GM10266 (cell line): ENCODE measurements at regions not wholly inside any gene's neighbourhood (a gene's known extent, or its start where the extent isn't known, plus 50 kb on each side); places are given as distances from the start of the nearest gene placed in this dataset.

Source experiments
- DNase-seq: peaks from one replicate; pipeline ENCODE4 v3.0.0; 2012; ENCODE audit errors: extremely low spot score
- CTCF ChIP-seq: IDR thresholded peaks from 2 replicates; pipeline ENCODE4 v1.5.1; 2012; ENCODE audit warnings: mild to moderate bottlenecking, low read depth; ENCODE audit not compliant: control insufficient read depth, insufficient read depth; ENCODE audit errors: missing control alignments

GRCh38 chr10:78942091-78942501, 126.7 kb upstream of the ZMIZ1 start:
- DNase-seq, result no peak
- TF ChIP-seq CTCF, result no peak

DNA sequence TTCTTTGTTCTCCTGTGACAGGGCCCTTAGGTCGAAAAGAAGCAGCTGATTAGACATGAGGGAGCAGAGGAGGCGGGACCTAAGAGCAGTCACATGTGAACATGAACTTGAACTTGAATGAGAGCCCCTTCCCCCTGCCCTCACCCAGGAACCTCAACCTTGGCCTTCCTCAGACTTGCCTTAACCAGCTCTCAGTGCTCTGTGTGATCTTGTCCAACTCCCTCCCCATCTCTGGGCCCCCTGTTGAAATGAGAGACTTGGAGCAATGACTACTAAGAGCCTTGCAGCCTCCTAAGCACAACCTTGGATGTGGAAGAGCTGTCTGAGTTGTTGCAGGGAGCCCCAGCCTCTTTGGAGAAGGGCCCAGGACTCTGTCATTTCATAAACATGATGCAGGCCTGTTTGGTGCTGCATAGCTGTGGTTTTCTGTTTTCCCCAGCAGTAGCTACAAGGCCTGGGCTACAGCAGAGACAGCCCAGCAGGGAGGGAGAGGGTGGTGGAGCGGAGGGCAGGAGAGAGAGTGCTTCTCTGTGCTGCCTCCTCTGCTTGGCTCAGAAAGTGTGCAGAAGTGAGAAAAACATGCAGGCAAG, 123.9 kb upstream of the ZMIZ1 start:
- DNase-seq, result no peak
- no peak for TF ChIP-seq CTCF

GRCh38 chr10:78945838-78946237, 122.9 kb upstream of the ZMIZ1 start:
- no peak for DNase-seq
- no peak for TF ChIP-seq CTCF

DNA sequence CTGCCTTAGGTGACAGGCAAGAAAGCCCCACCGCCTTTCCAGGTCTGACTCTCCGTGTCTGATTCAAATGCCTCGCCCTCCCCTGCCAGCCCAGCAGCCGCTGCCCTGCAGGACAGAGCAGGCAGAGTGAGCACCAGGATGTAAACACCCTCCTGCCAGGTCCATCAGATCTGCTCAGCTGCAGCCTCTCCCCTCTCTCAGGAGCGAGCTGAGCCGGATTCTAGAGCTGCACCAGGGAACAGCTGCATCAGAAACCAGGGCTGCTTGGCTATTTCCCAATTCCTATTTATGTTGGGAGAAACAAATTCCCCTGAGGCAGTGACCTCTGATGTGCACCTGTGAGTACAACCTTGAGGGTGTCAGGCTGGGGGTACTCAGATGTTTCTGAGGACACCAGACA, 121.5 kb upstream of the ZMIZ1 start:
- TF ChIP-seq CTCF, result no peak

GRCh38 chr10:78947733-78948132, 121.0 kb upstream of the ZMIZ1 start:
- no peak for TF ChIP-seq CTCF
- no peak for DNase-seq

More for the DNA sequence above, 121.5 kb upstream of the ZMIZ1 start:
- no peak for DNase-seq

- TF ChIP-seq CTCF, result no peak
- DNase-seq, result no peak
Observed at GRCh38 chr10:78948621-78949030, 120.1 kb upstream of the ZMIZ1 start.

DNA sequence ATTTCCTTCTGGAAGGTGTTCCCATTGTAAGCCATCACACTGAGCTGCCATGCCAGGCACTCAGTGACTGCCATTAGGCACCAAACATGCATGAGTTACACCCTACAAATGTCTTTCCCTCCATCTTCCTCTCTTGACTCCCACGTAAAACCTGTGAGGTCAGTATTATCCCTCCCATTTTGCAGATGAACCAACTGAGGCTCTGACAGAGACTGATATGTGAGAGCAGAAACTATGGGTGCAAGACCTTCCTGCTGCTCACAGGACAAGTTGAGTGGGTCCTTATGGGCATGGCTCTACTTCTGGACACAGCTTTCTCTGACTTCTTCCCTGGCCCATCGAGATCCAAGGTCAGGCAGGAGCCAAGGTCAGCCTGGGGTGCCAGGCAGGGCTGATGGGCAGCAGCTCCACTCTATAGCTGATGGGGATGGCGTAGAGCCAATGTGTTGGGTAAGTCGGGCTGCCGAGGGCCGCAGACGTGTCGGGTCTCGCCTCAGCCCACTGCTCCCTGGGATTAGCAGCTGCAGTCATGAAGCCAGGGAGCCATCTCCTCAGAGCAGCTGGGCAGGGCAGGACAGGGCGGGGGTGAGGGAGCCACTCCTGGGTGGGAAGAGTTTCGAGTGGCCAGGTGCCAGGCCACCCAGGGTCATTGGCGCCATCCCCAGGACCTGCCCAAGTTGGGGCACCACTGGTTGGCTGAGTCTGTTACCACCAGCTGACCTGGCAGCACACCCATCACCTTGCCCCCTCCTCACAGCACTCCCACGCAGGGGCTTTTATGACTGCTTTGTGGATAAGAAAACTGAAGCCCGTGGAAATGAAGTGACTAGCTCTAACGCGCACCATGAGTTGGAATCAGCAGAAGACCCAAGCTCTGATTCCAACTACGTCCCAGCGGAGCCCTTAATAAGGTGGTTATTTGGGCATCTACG, 117.8 kb upstream of the ZMIZ1 start:
- no peak for DNase-seq
- TF ChIP-seq CTCF, result no peak
